IMR-90 (cell line): ENCODE measurements at regions not wholly inside any gene's neighbourhood (a gene's known extent, or its start where the extent isn't known, plus 50 kb on each side); places are given as distances from the start of the nearest gene placed in this dataset.

ENCODE experiments used
- ATAC-seq: fragments of 200-7000 bp; cut with Tn5 transposase; 2 replicates; pipeline ENCODE4 v1.9.1; 2020; ENCODE audit warnings: low read depth, mild to moderate bottlenecking, moderate library complexity
- BruUV-seq: library from RNA; stranded (reverse); fragments of 400-500 nt; replicated peaks from 2 replicates; lab custom pipeline; 2021; lab: Mats Ljungman, UMichigan
- CTCF ChIA-PET: fragments of 300-600 bp; formaldehyde crosslinking; extraction: SDS; loops from one replicate; lab custom pipeline; 2021; ENCODE audit warnings: antibody characterized with exemption; lab: Yijun Ruan, JAX
- POLR2A ChIA-PET: fragments of 300-600 bp; sonication (Branson Sonifier 250); formaldehyde crosslinking; loops from one replicate; lab custom pipeline; 2022; ENCODE audit warnings: antibody characterized with exemption; ENCODE audit not compliant: unreplicated experiment; lab: Charles Lee
- DNase-seq: peaks from one replicate; pipeline ENCODE4 v3.0.0; 2013
- H2AFZ ChIP-seq: replicated peaks from 2 replicates; pipeline ENCODE3; 2013; ENCODE audit warnings: low read length, mild to moderate bottlenecking; ENCODE audit not compliant: poor library complexity
- H2AK5ac ChIP-seq: 2 replicates; pipeline ENCODE4 v1.6.1; 2013; ENCODE audit warnings: low read depth, low read length, inconsistent platforms
- H2AK9ac ChIP-seq: replicated peaks from 2 replicates; pipeline ENCODE3; 2013; ENCODE audit warnings: mild to moderate bottlenecking, low read depth, low read length, moderate library complexity; ENCODE audit not compliant: poor library complexity
- H2BK120ac ChIP-seq: 2 replicates; pipeline ENCODE4 v1.6.1; 2013; ENCODE audit warnings: low read depth, low read length, inconsistent platforms
- H2BK15ac ChIP-seq: 3 replicates; pipeline ENCODE4 v1.6.1; 2013; ENCODE audit warnings: low read depth, low read length, inconsistent platforms
- H2BK20ac ChIP-seq: 2 replicates; pipeline ENCODE4 v1.6.1; 2013; ENCODE audit warnings: low read depth, mild to moderate bottlenecking, inconsistent platforms, low read length, moderate library complexity
- H2BK5ac ChIP-seq: 2 replicates; pipeline ENCODE4 v1.6.1; 2013; ENCODE audit warnings: mild to moderate bottlenecking, low read depth, low read length, inconsistent platforms; ENCODE audit not compliant: poor library complexity, severe bottlenecking
- H3K14ac ChIP-seq: replicated peaks from 2 replicates; pipeline ENCODE4 v1.6.1; 2013; ENCODE audit warnings: low read depth, low read length, inconsistent platforms
- H3K18ac ChIP-seq: 2 replicates; pipeline ENCODE4 v1.6.1; 2013; ENCODE audit warnings: low read depth, low read length, control low read depth
- H3K23ac ChIP-seq: 2 replicates; pipeline ENCODE4 v1.6.1; 2013; ENCODE audit warnings: low read depth, low read length, inconsistent platforms
- H3K27ac ChIP-seq: 2 replicates; pipeline ENCODE4 v1.5.1; 2013; ENCODE audit warnings: mild to moderate bottlenecking, control low read depth, low read length; ENCODE audit not compliant: insufficient read depth
- H3K27me3 ChIP-seq: 2 replicates; pipeline ENCODE4 v1.6.1; 2013; ENCODE audit warnings: low read length; ENCODE audit not compliant: control insufficient read depth, insufficient read depth
- H3K36me3 ChIP-seq: 2 replicates; pipeline ENCODE4 v1.6.1; 2013; ENCODE audit warnings: low read length, mixed read lengths; ENCODE audit not compliant: control insufficient read depth, insufficient read depth
- H3K4ac ChIP-seq: 2 replicates; pipeline ENCODE4 v1.6.1; 2013; ENCODE audit warnings: low read depth, low read length, inconsistent platforms
- H3K4me1 ChIP-seq: 2 replicates; pipeline ENCODE4 v1.6.1; 2013; ENCODE audit warnings: low read length, mixed read lengths; ENCODE audit not compliant: control insufficient read depth, insufficient read depth
- H3K4me2 ChIP-seq: 2 replicates; pipeline ENCODE4 v1.6.1; 2013; ENCODE audit warnings: low read depth, mild to moderate bottlenecking, control low read depth, low read length, moderate library complexity
- H3K4me3 ChIP-seq: 2 replicates; pipeline ENCODE4 v1.5.1; 2013; ENCODE audit warnings: low read depth, mild to moderate bottlenecking, control low read depth, low read length, moderate library complexity; ENCODE audit not compliant: insufficient read depth
- H3K56ac ChIP-seq: 2 replicates; pipeline ENCODE4 v1.6.1; 2013; ENCODE audit warnings: low read length, inconsistent platforms; ENCODE audit not compliant: insufficient read depth; ENCODE audit errors: extremely low read depth
- H3K79me1 ChIP-seq, 2 experiments: 2 replicates each; pipeline ENCODE4 v1.6.1; 2013; ENCODE audit warnings: low read length in 2 of 2, inconsistent platforms in 1 of 2, low read depth in 1 of 2
- H3K9ac ChIP-seq: 2 replicates; pipeline ENCODE4 v1.6.1; 2013; ENCODE audit warnings: low read depth, low read length, control low read depth
- H3K9me1 ChIP-seq: 2 replicates; pipeline ENCODE4 v1.6.1; 2013; ENCODE audit warnings: low read length, inconsistent platforms; ENCODE audit not compliant: insufficient read depth
- H3K9me3 ChIP-seq: 2 replicates; pipeline ENCODE4 v1.6.1; 2013; ENCODE audit warnings: low read length; ENCODE audit not compliant: control insufficient read depth, insufficient read depth
- H4K20me1 ChIP-seq: 2 replicates; pipeline ENCODE4 v1.6.1; 2013; ENCODE audit warnings: low read length, inconsistent platforms; ENCODE audit not compliant: insufficient read depth
- H4K5ac ChIP-seq: 2 replicates; pipeline ENCODE4 v1.6.1; 2013; ENCODE audit warnings: mild to moderate bottlenecking, low read depth, low read length, control low read depth
- H4K8ac ChIP-seq, 2 experiments: 2 replicates each; pipeline ENCODE4 v1.6.1; 2013; ENCODE audit warnings: low read depth in 2 of 2, low read length in 2 of 2, control low read depth in 1 of 2, inconsistent platforms in 1 of 2
- H4K91ac ChIP-seq: 2 replicates; pipeline ENCODE4 v1.6.1; 2013; ENCODE audit warnings: low read depth, low read length, inconsistent platforms; ENCODE audit not compliant: insufficient read depth
- CTCF ChIP-seq: conservative IDR thresholded peaks from 2 replicates; pipeline ENCODE4 v1.5.1; 2012; ENCODE audit warnings: mild to moderate bottlenecking, low read depth, low read length, improper control_type of control experiment
- ELK1 ChIP-seq: fragments of 150-350 bp; IDR thresholded peaks from 2 replicates; pipeline ENCODE4 v1.6.1; 2016; ENCODE audit warnings: low read depth, mild to moderate bottlenecking, low read length, moderate library complexity, borderline replicate concordance
- FOS ChIP-seq: fragments of 150-350 bp; IDR thresholded peaks from 2 replicates; pipeline ENCODE4 v1.6.1; 2016; ENCODE audit warnings: low read depth, low read length
- POLR2A ChIP-seq: IDR thresholded peaks from 2 replicates; pipeline ENCODE4 v1.6.1; 2012; ENCODE audit warnings: mild to moderate bottlenecking, low read depth, low read length
- RCOR1 ChIP-seq: IDR thresholded peaks from 2 replicates; pipeline ENCODE4 v1.6.1; 2012; ENCODE audit warnings: mild to moderate bottlenecking, low read length, improper control_type of control experiment; ENCODE audit not compliant: insufficient replicate concordance
- RFX5 ChIP-seq: IDR thresholded peaks from 2 replicates; pipeline ENCODE4 v1.8.0; 2012; ENCODE audit warnings: low read depth, mild to moderate bottlenecking, low read length, moderate library complexity
- WGBS, 2 experiments: methylation state at CpG; one replicate each; pipeline versions ENCODE4 v1.1.5 to v1.1.7; 2013; ENCODE audit warnings: missing lambda C conversion rate in 2 of 2; ENCODE audit not compliant: insufficient read length in 1 of 2; ENCODE audit errors: extremely low coverage in 2 of 2; 5-methylcytosine and 5-hydroxymethylcytosine counted together
- dilution Hi-C: fragments of 300-500 bp; cut with HindIII; formaldehyde crosslinking; loops from one replicate; pipeline ENCODE4 v1.14.3; 2018; ENCODE audit warnings: low sequenced_read_pairs; ENCODE audit not compliant: unreplicated experiment
- in situ Hi-C: fragments of 300-500 bp; cut with MboI; formaldehyde crosslinking; loops from 3 replicates; pipeline ENCODE4 v1.14.3; 2019; ENCODE audit warnings: low sequenced_read_pairs, inconsistent platforms, mixed read lengths
- intact Hi-C: fragments of 100-400 bp; cut with micrococcal nuclease; formaldehyde crosslinking; loops from 2 replicates; pipeline ENCODE4 v1.10.0; 2022

- no peak for TF ChIP-seq RFX5
- TF ChIP-seq CTCF: no peak
- TF ChIP-seq FOS: no peak
- TF ChIP-seq RCOR1: no peak
- TF ChIP-seq ELK1: no peak
- TF ChIP-seq POLR2A: no peak
- H4K8ac ChIP-seq: no peak overlapping the region
- H2BK20ac ChIP-seq: no peak overlapping the region
- no peaks in the 10 kb centered on the region for H3K27me3 ChIP-seq
- in situ Hi-C loops: no loop called here
- no peaks in the 10 kb centered on the region for H3K79me1 ChIP-seq
- no peak overlapping the region for H2AFZ ChIP-seq
- no peaks in the 10 kb centered on the region for H4K20me1 ChIP-seq
- dilution Hi-C loops: no loop called here
- H3K9me1 ChIP-seq: no peaks in the 10 kb centered on the region
- POLR2A ChIA-PET: no interaction called here
- CTCF ChIA-PET: no interaction called here
- peaks cover 20% of the 10 kb centered on the region for H3K9me3 ChIP-seq
- no peak overlapping the region for H2BK120ac ChIP-seq
- no peak overlapping the region for H3K27ac ChIP-seq
- no peak overlapping the region for H3K9ac ChIP-seq
- no peaks in the 10 kb centered on the region for H3K36me3 ChIP-seq
- no peak overlapping the region for H2AK5ac ChIP-seq
- no peaks in the 10 kb centered on the region for H3K4me1 ChIP-seq
- no peak for ATAC-seq
- no peak overlapping the region for H3K14ac ChIP-seq
- WGBS, 2 experiments: no CpG with 5 or more reads among the region's 3 CpGs
- no peak overlapping the region for H3K23ac ChIP-seq
- no peak overlapping the region for H2BK15ac ChIP-seq
- no peak overlapping the region for H2BK5ac ChIP-seq
- H4K5ac ChIP-seq: no peak overlapping the region
- H3K4me3 ChIP-seq: no peak overlapping the region
- no TSS peak for BruUV-seq
- no peak overlapping the region for H3K18ac ChIP-seq
- intact Hi-C loops: no loop called here
- H2AK9ac ChIP-seq: no peak overlapping the region
- no peak overlapping the region for H4K91ac ChIP-seq
- no peak overlapping the region for H3K4me2 ChIP-seq
- DNase-seq: no peak
- H3K4ac ChIP-seq: no peak overlapping the region
- H3K56ac ChIP-seq: no peak overlapping the region
These were observed 241.5 kb downstream of the DCDC2C start for GRCh38 chr2:3944841-3945240.
